ENCODE measurements at regions not wholly inside any gene's neighbourhood (a gene's known extent, or its start where the extent isn't known, plus 50 kb on each side); places are given as distances from the start of the nearest gene placed in this dataset.

DNA sequence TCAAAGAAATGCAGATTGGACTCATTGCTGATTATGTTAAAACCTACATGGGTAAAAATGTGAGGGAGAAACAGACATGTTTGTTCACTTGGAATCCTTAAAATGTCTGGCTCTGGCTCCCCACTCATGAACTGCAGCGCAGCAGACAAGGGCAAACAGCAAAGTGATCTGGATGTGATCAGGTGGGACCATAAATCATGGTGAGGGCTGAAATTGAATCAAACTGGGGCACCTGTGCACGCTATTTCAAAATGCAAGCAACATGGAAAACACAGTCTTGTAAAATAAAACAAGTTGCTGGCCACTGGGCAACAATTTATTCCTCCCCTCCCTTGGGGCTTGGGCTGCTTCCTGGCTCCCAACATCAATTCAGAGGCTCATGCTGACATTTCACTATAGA lies 373.4 kb downstream of the SEC16B start:
- Histone ChIP-seq H2BK20ac (ENCODE audit: low read depth, low read length) (no peak overlapping the region), H3K56ac (ENCODE audit: extremely low read depth, insufficient read depth, low read length) (no peak overlapping the region), H3K27ac (ENCODE audit: insufficient read depth, low read length) (no peak overlapping the region), H3K4me2 (ENCODE audit: low read depth, low read length) (no peak overlapping the region), H2AFZ (replicated peaks; ENCODE audit: low read length, poor library complexity) (no peak overlapping the region), H2BK120ac (ENCODE audit: low read depth, low read length) (no peak overlapping the region), H3K27me3 (ENCODE audit: control insufficient read depth, insufficient read depth, low read length) (no peaks in the 10 kb centered on the region), H3K4me1 (ENCODE audit: control insufficient read depth, insufficient read depth, low read length) (no peaks in the 10 kb centered on the region), H3K23ac (ENCODE audit: low read depth, low read length) (no peak overlapping the region), H2AK5ac (ENCODE audit: low read depth, low read length) (no peak overlapping the region), H4K20me1 (ENCODE audit: insufficient read depth, low read length) (no peaks in the 10 kb centered on the region), H3K4me3 (ENCODE audit: insufficient read depth, low read depth, low read length) (no peak overlapping the region), H3K9ac (ENCODE audit: low read depth, low read length) (no peak overlapping the region), H2BK5ac (ENCODE audit: low read depth, low read length, poor library complexity, severe bottlenecking) (no peak overlapping the region), H3K14ac (replicated peaks; ENCODE audit: low read depth, low read length) (no peak overlapping the region), H3K9me3 (ENCODE audit: control insufficient read depth, insufficient read depth, low read length) (no peaks in the 10 kb centered on the region), H3K18ac (ENCODE audit: low read depth, low read length) (no peak overlapping the region), H4K5ac (ENCODE audit: low read depth, low read length) (no peak overlapping the region), H2AK9ac (replicated peaks; ENCODE audit: low read depth, low read length, poor library complexity) (no peak overlapping the region), H3K79me1 (ENCODE audit: low read depth in 1 of 2, low read length in 2 of 2) (no peaks in the 10 kb centered on the region), H2BK15ac (ENCODE audit: low read depth, low read length) (no peak overlapping the region), H3K36me3 (ENCODE audit: control insufficient read depth, insufficient read depth, low read length) (no peaks in the 10 kb centered on the region), H4K91ac (ENCODE audit: insufficient read depth, low read depth, low read length) (no peak overlapping the region), H3K9me1 (ENCODE audit: insufficient read depth, low read length) (no peaks in the 10 kb centered on the region), H4K8ac (ENCODE audit: low read depth in 2 of 2, low read length in 2 of 2) (no peak overlapping the region), H3K4ac (ENCODE audit: low read depth, low read length) (no peak overlapping the region)
- dilution Hi-C loops (cut with HindIII; ENCODE audit: low sequenced_read_pairs, unreplicated experiment): no loop called here
- TF ChIP-seq FOS (IDR thresholded peaks at IDR 0.05; ENCODE audit: low read depth, low read length) (no peak), MXI1 (IDR thresholded peaks at IDR 0.05; ENCODE audit: borderline replicate concordance, low read depth, low read length) (no peak), MAZ (IDR thresholded peaks at IDR 0.05; ENCODE audit: borderline replicate concordance, low read depth, low read length) (no peak), RFX5 (IDR thresholded peaks at IDR 0.05; ENCODE audit: low read depth, low read length) (no peak), RAD21 (IDR thresholded peaks at IDR 0.05; ENCODE audit: low read length) (no peak), NFE2L2 (IDR thresholded peaks at IDR 0.05; ENCODE audit: low read depth, low read length) (no peak), BHLHE40 (IDR thresholded peaks at IDR 0.05; ENCODE audit: low read depth, low read length) (no peak), POLR2A (IDR thresholded peaks at IDR 0.05; ENCODE audit: low read depth, low read length) (no peak)
- TF ChIP-seq, protein P1, sequence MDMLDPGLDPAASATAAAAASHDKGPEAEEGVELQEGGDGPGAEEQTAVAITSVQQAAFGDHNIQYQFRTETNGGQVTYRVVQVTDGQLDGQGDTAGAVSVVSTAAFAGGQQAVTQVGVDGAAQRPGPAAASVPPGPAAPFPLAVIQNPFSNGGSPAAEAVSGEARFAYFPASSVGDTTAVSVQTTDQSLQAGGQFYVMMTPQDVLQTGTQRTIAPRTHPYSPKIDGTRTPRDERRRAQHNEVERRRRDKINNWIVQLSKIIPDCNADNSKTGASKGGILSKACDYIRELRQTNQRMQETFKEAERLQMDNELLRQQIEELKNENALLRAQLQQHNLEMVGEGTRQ (IDR thresholded peaks at IDR 0.05; ENCODE audit: low read depth, low read length): no peak
- TF ChIP-seq, protein P2, sequence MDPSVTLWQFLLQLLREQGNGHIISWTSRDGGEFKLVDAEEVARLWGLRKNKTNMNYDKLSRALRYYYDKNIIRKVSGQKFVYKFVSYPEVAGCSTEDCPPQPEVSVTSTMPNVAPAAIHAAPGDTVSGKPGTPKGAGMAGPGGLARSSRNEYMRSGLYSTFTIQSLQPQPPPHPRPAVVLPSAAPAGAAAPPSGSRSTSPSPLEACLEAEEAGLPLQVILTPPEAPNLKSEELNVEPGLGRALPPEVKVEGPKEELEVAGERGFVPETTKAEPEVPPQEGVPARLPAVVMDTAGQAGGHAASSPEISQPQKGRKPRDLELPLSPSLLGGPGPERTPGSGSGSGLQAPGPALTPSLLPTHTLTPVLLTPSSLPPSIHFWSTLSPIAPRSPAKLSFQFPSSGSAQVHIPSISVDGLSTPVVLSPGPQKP (IDR thresholded peaks at IDR 0.05; ENCODE audit: borderline replicate concordance, low read depth, low read length): no peak
- WGBS, 2 experiments (ENCODE audit: extremely low coverage in 2 of 2, insufficient read length in 1 of 2): 0% methylated on average over 1 of the region's 2 CpGs; no CpG with 5 or more reads in 1 of the 2 experiments
- in situ Hi-C loops (cut with MboI; ENCODE audit: low sequenced_read_pairs): no loop called here
- intact Hi-C loops (cut with micrococcal nuclease): no loop called here
- DNase-seq (no peak), ATAC-seq (ENCODE audit: low read depth) (no peak)
- CTCF ChIA-PET: no interaction called here
- no TSS peak for BruUV-seq (replicated peaks)
- POLR2A ChIA-PET (ENCODE audit: unreplicated experiment): no interaction called here
